Breast epithelium (tissue), 4 donors: ENCODE measurements at regions not wholly inside any gene's neighbourhood (a gene's known extent, or its start where the extent isn't known, plus 50 kb on each side); places are given as distances from the start of the nearest gene placed in this dataset.

Experiments used
- DNase-seq, 2 donors: peaks; one replicate each; pipeline ENCODE4 v3.0.0-alpha.2; 2019; ENCODE audit warnings: low spot score in 2 of 2
- H3K27ac ChIP-seq, 2 donors: fragments of 200-600 bp; sonication (generic) in 1 of 2; one replicate each; pipeline ENCODE4 v1.5.1; 2016 to 2019; ENCODE audit warnings: mild to moderate bottlenecking in 1 of 2
- H3K27me3 ChIP-seq, 2 donors: fragments of 200-600 bp; sonication (generic) in 1 of 2; one replicate each; pipeline versions ENCODE4 v1.5.1 to v1.6.0; 2017 to 2019; ENCODE audit warnings: control low read depth in 1 of 2, mild to moderate bottlenecking in 1 of 2
- H3K36me3 ChIP-seq: fragments of 200-600 bp; one replicate; pipeline ENCODE4 v1.5.1; 2019
- H3K4me1 ChIP-seq, 2 donors: fragments of 200-600 bp; sonication (generic); one replicate each; pipeline ENCODE4 v1.5.1; 2016 to 2019; ENCODE audit warnings: control low read depth in 1 of 2
- H3K4me3 ChIP-seq, 3 donors: fragments of 200-600 bp; sonication (generic); 1 replicate in 2 of 3; 2 replicates in 1 of 3; pipeline ENCODE4 v1.5.1; 2016 to 2019; ENCODE audit warnings: mild to moderate bottlenecking in 3 of 3, moderate library complexity in 2 of 3
- H3K9me3 ChIP-seq, 2 donors: fragments of 200-600 bp; sonication (generic) in 1 of 2; one replicate each; pipeline ENCODE4 v1.5.1; 2016 to 2019; ENCODE audit warnings: control low read depth in 1 of 2
- POLR2A ChIP-seq: fragments of 450-650 bp; IDR thresholded peaks from one replicate; pipeline ENCODE4 v1.6.1; 2016; ENCODE audit warnings: antibody characterized with exemption, mild to moderate bottlenecking, moderate library complexity
- POLR2AphosphoS5 ChIP-seq, 3 donors: sonication (generic); formaldehyde crosslinking; IDR thresholded peaks; one replicate each; pipeline ENCODE4 v1.6.1; 2017; ENCODE audit warnings: antibody characterized with exemption in 3 of 3
- intact Hi-C: fragments of 100-400 bp; cut with DNase I; formaldehyde crosslinking; loops from one replicate; pipeline ENCODE4 v1.15.1; 2023; ENCODE audit warnings: low total_unique reads
- TF ChIP-seq, protein P1 (sequence below), 3 donors: fragments of 450-650 bp; IDR thresholded peaks; one replicate each; pipeline ENCODE4 v1.5.1; 2016 to 2017; ENCODE audit warnings: antibody characterized with exemption in 3 of 3, mild to moderate bottlenecking in 3 of 3, moderate library complexity in 3 of 3

DNA sequence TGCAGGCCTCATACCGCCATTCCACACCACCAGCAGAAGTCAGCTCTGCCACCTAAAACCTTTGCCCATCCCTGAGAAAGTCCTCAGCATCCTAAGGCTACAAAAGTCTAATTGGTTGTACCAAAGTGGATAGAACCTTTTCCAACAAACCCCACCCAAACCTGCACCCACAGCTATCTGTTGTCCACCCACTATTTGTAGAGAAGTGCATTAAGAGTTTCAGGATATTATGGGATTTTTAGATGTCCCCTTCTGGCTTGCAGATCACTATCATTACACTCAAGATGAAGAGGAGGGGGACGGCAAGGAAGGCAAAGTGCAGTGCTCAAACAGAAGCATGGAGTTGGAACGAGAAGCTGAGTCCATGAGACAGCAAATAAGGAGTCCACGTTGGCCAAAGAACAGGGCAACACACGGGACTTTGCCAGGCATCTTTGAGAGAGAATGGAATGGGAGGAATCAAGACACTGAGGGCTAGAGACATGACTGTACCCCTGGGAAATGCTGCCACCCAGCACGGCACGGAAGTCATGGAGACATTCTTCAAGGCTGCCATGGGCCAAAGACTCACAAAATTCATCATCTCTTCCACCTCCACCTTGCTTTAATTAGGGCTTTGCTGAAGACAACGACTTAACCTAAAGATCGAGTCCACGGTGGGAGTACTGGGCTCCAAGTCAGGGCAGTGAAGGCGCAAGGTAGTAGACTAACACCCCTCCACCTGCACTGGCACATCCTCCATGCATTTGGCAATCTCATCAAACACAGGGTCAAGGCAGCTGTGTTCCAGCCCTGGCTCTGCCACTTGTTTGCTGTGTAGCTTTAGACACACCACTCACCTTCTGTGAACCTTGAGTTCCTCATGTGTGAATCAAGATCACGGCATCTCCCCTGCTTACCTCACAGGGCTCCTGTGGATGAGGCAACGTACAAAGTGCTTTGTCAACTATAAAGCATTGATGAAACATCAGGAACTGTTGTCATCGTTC is 112.9 kb upstream of the TMEM45B start:
- TF ChIP-seq POLR2AphosphoS5 (IDR thresholded peaks at IDR 0.05) (no peak), POLR2A (no peak)
- TF ChIP-seq, protein P1, sequence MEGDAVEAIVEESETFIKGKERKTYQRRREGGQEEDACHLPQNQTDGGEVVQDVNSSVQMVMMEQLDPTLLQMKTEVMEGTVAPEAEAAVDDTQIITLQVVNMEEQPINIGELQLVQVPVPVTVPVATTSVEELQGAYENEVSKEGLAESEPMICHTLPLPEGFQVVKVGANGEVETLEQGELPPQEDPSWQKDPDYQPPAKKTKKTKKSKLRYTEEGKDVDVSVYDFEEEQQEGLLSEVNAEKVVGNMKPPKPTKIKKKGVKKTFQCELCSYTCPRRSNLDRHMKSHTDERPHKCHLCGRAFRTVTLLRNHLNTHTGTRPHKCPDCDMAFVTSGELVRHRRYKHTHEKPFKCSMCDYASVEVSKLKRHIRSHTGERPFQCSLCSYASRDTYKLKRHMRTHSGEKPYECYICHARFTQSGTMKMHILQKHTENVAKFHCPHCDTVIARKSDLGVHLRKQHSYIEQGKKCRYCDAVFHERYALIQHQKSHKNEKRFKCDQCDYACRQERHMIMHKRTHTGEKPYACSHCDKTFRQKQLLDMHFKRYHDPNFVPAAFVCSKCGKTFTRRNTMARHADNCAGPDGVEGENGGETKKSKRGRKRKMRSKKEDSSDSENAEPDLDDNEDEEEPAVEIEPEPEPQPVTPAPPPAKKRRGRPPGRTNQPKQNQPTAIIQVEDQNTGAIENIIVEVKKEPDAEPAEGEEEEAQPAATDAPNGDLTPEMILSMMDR (IDR thresholded peaks at IDR 0.05), result no peak
- no peak overlapping the region for H3K4me3 ChIP-seq
- no peaks in the 10 kb centered on the region for H3K9me3 ChIP-seq
- H3K36me3 ChIP-seq, result no peaks in the 10 kb centered on the region
- DNase-seq, result peak in 1 of 2 donors; percentile 59
- H3K4me1 ChIP-seq, result peaks cover 0 to 5% of the 10 kb centered on the region in 2 donors
- peak overlapping the region; percentile 86 to 88 for H3K27ac ChIP-seq
- no peaks in the 10 kb centered on the region for H3K27me3 ChIP-seq
- intact Hi-C loops, result loop anchor here (10.0 kb wide), 1 partner anchor 328 kb away; the partner anchor contains the start of gene BARX2

DNA sequence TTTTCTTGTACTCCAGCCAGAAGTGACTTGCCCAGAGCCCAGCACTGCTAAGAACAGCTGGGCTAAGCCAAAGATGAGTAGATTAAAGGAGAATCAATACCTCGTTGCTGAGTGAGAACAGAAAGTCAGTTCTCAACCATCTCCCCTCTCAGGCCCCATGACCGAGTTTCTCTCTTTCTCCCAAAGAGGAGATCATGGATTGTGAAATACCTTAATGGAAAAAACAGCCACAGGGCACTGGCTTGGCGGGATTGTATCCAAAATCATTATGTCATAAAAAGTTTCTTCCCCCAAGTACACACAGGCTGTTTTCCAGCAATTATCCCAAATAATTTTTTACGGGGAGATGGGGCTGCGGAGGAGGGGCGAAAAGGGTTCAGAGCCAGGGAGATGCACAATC is 111.8 kb upstream of the TMEM45B start:
- TF ChIP-seq, protein P1 (IDR thresholded peaks at IDR 0.05), result no peak
- peak in 1 of 3 donors; percentile 43 for TF ChIP-seq POLR2AphosphoS5 (IDR thresholded peaks at IDR 0.05)
- intact Hi-C loops, result loop anchor here (10.0 kb wide), 1 partner anchor 329 kb away; the partner anchor contains the start of gene BARX2
- H3K9me3 ChIP-seq, result no peaks in the 10 kb centered on the region
- DNase-seq, result peak in 1 of 2 donors; percentile 68
- H3K4me1 ChIP-seq, result peaks cover 0 to 5% of the 10 kb centered on the region in 2 donors
- H3K27ac ChIP-seq, result peak overlapping the region; percentile 86 to 88
- no peaks in the 10 kb centered on the region for H3K27me3 ChIP-seq
- peak overlapping the region in 1 of 3 donors; percentile 33 for H3K4me3 ChIP-seq
- no peaks in the 10 kb centered on the region for H3K36me3 ChIP-seq

DNA sequence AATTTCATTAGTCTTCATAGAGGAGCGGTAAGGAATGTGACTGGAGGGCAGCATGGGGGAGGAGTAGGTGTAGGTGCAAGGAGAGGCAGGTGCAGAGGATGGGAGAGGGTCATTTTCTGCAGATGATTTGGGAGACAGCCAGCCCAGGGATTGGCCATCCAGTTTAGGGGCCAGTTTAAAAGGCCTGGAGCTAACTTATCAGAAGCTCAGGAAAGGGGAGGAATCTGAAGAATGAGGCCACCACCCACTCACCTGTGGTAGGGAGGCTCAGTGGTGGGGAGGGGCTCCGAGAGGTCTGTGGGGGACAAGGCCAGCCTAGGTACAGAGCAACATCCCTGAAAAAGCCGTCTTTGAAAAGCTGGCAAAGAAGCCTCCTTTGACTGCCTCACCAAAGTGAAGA is 110.8 kb upstream of the TMEM45B start:
- Histone ChIP-seq H3K9me3 (no peaks in the 10 kb centered on the region), H3K27me3 (no peaks in the 10 kb centered on the region), H3K36me3 (no peaks in the 10 kb centered on the region), H3K4me1 (peaks cover 0 to 5% of the 10 kb centered on the region in 2 donors), H3K4me3 (no peak overlapping the region), H3K27ac (peak overlapping the region in 1 of 2 donors; percentile 86)
- no peak for DNase-seq
- intact Hi-C loops, result loop anchor here (10.0 kb wide), 1 partner anchor 330 kb away; the partner anchor contains the start of gene BARX2
- TF ChIP-seq POLR2AphosphoS5 (IDR thresholded peaks at IDR 0.05), result no peak
- TF ChIP-seq, protein P1 (IDR thresholded peaks at IDR 0.05), result no peak
- no peak for TF ChIP-seq POLR2A

DNA sequence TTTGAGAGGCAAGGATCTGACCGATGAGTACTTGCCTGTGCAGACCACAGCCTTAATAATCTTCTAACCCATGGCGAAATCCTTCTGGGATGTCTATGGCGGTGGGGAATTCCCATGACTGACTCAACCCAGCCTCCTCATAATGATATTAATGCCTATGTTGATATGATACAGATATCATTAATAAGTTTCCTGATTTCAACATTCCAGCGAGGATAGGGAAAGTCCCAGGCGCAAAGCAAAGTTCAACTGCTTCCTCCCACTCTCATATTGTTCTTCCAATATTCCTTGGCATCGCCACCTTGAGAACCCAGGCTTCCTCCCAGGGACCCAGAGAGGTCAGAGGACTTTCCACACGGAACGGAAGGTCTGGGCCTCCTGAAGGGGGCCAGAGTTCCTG is 110.3 kb upstream of the TMEM45B start:
- intact Hi-C loops, result loop anchor here (10.0 kb wide), 1 partner anchor 331 kb away; the partner anchor contains the start of gene BARX2
- Histone ChIP-seq H3K27ac (no peak overlapping the region), H3K36me3 (no peaks in the 10 kb centered on the region), H3K9me3 (no peaks in the 10 kb centered on the region), H3K4me3 (no peak overlapping the region), H3K4me1 (peaks cover 0 to 5% of the 10 kb centered on the region in 2 donors), H3K27me3 (no peaks in the 10 kb centered on the region)
- TF ChIP-seq, protein P1 (IDR thresholded peaks at IDR 0.05), result no peak
- no peak for TF ChIP-seq POLR2AphosphoS5 (IDR thresholded peaks at IDR 0.05)
- no peak for TF ChIP-seq POLR2A
- DNase-seq, result no peak

DNA sequence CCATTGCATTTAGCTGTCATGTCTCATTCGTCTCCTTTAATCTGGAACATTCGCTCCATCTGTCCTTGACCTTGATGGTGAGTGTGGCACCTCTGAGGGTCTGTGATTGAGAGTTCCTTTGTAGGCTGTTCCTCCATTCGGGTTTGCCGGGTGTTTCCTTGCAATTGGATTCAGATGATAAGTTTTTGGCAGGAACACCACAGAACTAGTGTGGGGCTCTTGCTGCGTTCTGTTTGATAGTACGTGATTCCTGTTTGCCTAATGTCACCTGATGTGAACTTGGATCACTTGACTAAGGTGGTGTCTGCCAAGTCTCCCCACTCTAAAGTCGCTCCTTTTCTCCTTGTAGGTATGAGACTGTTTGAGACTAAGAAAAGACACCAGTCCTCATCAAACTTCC is 109.7 kb upstream of the TMEM45B start:
- intact Hi-C loops, result loop anchor here (10.0 kb wide), 1 partner anchor 331 kb away; the partner anchor contains the start of gene BARX2

More for the DNA sequence above, 109.7 kb upstream of the TMEM45B start:
- Histone ChIP-seq H3K27ac (no peak overlapping the region), H3K4me1 (peaks cover 0 to 5% of the 10 kb centered on the region in 2 donors), H3K9me3 (no peaks in the 10 kb centered on the region), H3K27me3 (no peaks in the 10 kb centered on the region), H3K36me3 (no peaks in the 10 kb centered on the region), H3K4me3 (no peak overlapping the region)
- TF ChIP-seq, protein P1 (IDR thresholded peaks at IDR 0.05), result no peak
- no peak for DNase-seq
